NCI-H146 treated with DMSO at 0.1 percent for 48 hours (cell line): ENCODE measurements at regions not wholly inside any gene's neighbourhood (a gene's known extent, or its start where the extent isn't known, plus 50 kb on each side); places are given as distances from the start of the nearest gene placed in this dataset.

Source experiments
- DNase-seq: peaks from one replicate; lab custom pipeline; 2025; ENCODE audit not compliant: unreplicated experiment; lab: John Stamatoyannopoulos, UW

GRCh38 chr6:44062771-44063560 is 64.3 kb downstream of the MRPL14 start:
- no peak for DNase-seq

- no peak for DNase-seq
Observed at GRCh38 chr6:44062105-44062770, 65.0 kb downstream of the MRPL14 start.

- DNase-seq, result no peak
Observed at GRCh38 chr6:44061375-44062104, 65.7 kb downstream of the MRPL14 start.

- DNase-seq, result no peak
Observed at GRCh38 chr6:44060612-44061374, 66.5 kb downstream of the MRPL14 start.

GRCh38 chr6:44059359-44060346 is 67.6 kb downstream of the MRPL14 start:
- DNase-seq, result no peak

GRCh38 chr6:44058617-44059358 is 68.5 kb downstream of the MRPL14 start:
- DNase-seq, result no peak

GRCh38 chr6:44057931-44058616 is 69.2 kb downstream of the MRPL14 start:
- DNase-seq, result no peak

GRCh38 chr6:44057238-44057930 is 69.9 kb downstream of the MRPL14 start:
- no peak for DNase-seq

GRCh38 chr6:44056392-44057237 is 70.6 kb downstream of the MRPL14 start:
- DNase-seq, result no peak

- DNase-seq, result no peak
Observed at GRCh38 chr6:44054721-44055559, 72.3 kb downstream of the MRPL14 start.

GRCh38 chr6:44053760-44054556 is 73.3 kb downstream of the MRPL14 start:
- no peak for DNase-seq

GRCh38 chr6:44053106-44053756 is 74.0 kb downstream of the MRPL14 start:
- DNase-seq, result no peak

GRCh38 chr6:44052419-44053023 is 74.7 kb downstream of the MRPL14 start:
- no peak for DNase-seq

GRCh38 chr6:44051515-44051914 is 75.7 kb downstream of the MRPL14 start:
- no peak for DNase-seq
